GM12872 (cell line): ENCODE measurements at regions not wholly inside any gene's neighbourhood (a gene's known extent, or its start where the extent isn't known, plus 50 kb on each side); places are given as distances from the start of the nearest gene placed in this dataset.

Experiments
- TF ChIP-seq, protein P1 (sequence below): IDR thresholded peaks from 3 replicates; pipeline ENCODE4 v1.5.1; 2011; ENCODE audit warnings: low read depth, mild to moderate bottlenecking, low read length, moderate library complexity; ENCODE audit not compliant: insufficient read depth

DNA sequence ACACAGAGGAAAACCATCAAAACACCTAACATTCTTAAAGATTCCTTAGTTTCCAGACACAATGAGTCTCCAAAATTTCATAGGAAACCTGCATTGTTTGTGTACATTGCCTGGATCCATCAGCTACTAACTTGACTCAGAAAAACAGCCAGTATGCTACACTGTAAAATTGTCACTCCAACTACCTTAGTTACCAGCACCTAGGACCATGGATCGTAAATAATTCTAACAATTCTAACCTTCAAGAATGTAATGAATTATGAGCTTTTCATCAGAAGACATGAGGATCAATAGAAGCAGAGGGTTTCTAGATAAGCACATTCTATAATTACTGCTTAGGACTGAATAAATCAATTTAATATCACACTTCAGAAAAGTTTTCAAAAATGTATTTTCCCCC, 851.5 kb downstream of the SORCS1 start:
- TF ChIP-seq, protein P1, sequence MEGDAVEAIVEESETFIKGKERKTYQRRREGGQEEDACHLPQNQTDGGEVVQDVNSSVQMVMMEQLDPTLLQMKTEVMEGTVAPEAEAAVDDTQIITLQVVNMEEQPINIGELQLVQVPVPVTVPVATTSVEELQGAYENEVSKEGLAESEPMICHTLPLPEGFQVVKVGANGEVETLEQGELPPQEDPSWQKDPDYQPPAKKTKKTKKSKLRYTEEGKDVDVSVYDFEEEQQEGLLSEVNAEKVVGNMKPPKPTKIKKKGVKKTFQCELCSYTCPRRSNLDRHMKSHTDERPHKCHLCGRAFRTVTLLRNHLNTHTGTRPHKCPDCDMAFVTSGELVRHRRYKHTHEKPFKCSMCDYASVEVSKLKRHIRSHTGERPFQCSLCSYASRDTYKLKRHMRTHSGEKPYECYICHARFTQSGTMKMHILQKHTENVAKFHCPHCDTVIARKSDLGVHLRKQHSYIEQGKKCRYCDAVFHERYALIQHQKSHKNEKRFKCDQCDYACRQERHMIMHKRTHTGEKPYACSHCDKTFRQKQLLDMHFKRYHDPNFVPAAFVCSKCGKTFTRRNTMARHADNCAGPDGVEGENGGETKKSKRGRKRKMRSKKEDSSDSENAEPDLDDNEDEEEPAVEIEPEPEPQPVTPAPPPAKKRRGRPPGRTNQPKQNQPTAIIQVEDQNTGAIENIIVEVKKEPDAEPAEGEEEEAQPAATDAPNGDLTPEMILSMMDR = no peak

DNA sequence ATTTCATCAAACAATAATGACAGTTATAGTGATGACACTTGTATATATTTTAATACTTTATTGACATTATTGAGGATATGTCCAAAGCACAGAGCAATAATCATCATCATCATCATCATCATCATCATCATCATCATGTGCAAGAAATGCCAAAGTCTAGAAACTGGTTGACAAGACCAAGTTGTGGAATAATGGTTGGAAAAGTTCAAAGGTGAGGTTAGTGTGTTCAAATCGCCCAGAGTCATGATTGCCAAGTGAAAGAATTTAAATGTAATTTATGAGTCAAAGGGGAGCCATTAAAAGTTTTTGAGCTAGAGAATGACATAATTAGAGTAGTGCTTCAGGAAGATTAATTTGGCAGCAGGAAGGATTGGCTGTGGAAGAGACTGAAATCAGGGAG, 852.4 kb downstream of the SORCS1 start:
- TF ChIP-seq, protein P1 = no peak

DNA sequence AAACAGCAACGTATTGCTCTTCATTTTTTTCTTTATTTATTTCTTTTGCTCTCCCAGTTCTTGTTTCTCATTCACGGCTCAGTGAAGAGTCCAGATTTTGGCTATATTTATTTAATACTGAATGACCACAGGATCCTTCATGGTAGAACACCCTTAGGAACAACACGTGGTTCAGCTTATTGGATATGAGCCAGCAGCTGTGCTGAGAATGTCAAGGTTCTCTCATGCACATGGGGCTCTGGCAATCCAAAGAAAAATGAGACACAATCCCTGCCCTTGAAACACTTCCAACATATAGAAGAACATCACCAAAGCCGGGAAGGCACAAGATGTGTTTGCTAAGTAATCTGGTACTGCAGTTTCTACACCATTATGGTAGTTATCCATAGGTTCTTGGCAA, 852.9 kb downstream of the SORCS1 start:
- TF ChIP-seq, protein P1 = no peak

DNA sequence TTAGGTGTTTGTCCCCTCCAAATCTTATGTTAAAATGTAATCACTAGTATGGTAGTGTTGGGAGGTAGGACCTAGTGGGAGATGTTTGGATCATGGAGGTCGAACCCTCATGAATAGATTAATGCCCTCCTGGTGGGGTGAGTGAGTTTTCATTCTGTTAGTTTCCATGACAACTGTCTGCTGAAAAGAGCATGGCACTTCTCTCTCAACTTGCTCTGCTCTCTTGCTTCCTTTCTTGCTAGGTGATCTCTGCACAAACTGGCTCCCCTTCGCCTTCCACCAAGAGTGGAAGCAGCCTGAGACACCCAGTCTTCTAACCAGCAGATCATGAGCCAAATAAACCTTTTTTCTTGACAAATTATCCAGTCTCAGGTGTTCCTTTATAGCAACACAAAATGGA, 853.9 kb downstream of the SORCS1 start:
- TF ChIP-seq, protein P1 = no peak

DNA sequence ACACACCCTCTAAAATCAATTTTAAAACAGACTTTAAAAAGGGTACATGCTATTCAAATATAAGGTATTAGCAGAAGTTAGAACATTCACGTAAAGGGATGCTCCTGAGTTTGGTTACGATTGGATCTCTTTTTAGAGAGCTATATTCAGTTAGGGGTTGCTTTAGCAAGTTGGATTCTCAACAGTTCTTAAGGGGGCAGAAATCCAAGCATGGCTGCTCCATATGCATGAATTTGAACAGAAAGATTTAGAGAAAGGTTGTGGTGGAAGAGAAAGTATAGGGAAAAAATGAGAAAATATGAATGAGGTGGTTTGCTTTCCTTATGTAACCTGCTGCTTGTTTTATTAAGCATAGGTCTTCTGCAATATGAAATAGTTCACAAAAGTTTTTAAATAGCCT, 855.1 kb downstream of the SORCS1 start:
- TF ChIP-seq, protein P1 = no peak

DNA sequence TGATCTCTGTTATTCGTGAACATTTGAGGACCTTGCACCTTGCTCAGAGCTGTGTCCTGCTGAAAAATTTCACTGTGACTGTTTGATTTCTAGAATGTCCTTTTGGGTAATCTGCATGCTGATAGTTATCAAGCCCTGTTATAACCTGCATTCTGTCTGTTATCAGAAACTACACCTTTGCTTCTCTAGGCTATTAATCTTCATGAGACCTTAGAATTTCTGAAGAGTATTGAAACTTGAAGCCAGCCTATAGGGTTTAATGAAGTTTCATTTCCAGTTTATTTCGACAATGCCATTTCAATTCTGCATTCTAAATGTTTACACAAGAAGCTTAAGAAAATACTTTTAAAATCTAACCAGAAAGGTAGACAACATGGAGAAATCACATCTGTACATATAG, 856.2 kb downstream of the SORCS1 start:
- TF ChIP-seq, protein P1 = no peak

DNA sequence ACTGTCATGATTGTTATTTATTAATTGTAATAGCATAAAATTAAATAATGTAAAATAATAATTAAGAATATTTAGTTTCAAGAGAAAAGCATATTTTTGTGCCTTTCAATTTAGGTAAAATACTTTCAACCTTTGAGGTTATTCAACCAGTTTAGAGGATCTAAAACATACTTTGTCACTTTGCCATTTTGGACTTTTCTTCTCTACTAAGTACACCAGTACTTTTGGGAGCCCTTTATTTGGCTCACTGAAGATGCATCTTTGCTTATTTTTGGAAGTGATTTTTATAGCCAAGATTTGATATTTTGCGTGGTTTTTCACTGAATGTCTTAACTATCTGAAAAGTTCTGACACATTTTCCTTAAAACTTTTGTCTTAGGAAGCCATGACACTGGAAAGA, 860.5 kb downstream of the SORCS1 start:
- TF ChIP-seq, protein P1 = no peak

DNA sequence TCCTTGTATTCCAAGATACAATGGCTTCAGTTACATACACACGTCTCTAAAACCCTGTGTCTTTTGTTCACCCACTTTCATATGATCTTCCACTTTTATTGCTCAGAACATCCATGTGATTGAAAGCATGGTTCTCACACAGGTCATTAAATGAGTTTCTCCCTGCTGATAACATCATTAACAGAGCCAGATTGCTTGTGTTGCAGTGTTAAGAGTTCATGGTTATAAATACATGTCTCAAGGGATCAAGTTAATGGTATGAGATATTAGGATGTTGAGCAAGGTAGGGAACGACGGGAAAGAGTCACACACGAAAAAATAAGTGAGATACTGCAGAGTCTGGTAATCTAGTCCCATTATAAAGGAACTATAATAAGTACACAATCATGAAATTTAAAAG, 861.5 kb downstream of the SORCS1 start:
- TF ChIP-seq, protein P1 = no peak
